GM12875 (cell line): ENCODE measurements at regions not wholly inside any gene's neighbourhood (a gene's known extent, or its start where the extent isn't known, plus 50 kb on each side); places are given as distances from the start of the nearest gene placed in this dataset.

Experiments used
- H3K4me3 ChIP-seq: one replicate; pipeline ENCODE4 v1.5.1; 2011; ENCODE audit warnings: low read depth, low read length, control low read depth
- CTCF ChIP-seq: IDR thresholded peaks from 2 replicates; pipeline ENCODE4 v1.5.1; 2011; ENCODE audit warnings: low read depth, mild to moderate bottlenecking, control low read depth, inconsistent platforms, low read length, moderate library complexity, borderline replicate concordance; ENCODE audit not compliant: insufficient read depth

GRCh38 chr7:17212188-17212587 is 86.3 kb upstream of the AHR start:
- no peak for TF ChIP-seq CTCF
- H3K4me3 ChIP-seq: no peak overlapping the region

- TF ChIP-seq CTCF: no peak
- H3K4me3 ChIP-seq: no peak overlapping the region
These were observed 70.5 kb upstream of the AHR start for GRCh38 chr7:17227766-17228490.

- TF ChIP-seq CTCF: no peak
- no peak overlapping the region for H3K4me3 ChIP-seq
These were observed 69.2 kb upstream of the AHR start for GRCh38 chr7:17229228-17229627.

- no peak for TF ChIP-seq CTCF
- H3K4me3 ChIP-seq: no peak overlapping the region
These were observed 68.2 kb upstream of the AHR start for GRCh38 chr7:17230099-17230807.

GRCh38 chr7:17233603-17234002 is 64.8 kb upstream of the AHR start:
- H3K4me3 ChIP-seq: no peak overlapping the region

GRCh38 chr7:17234030-17234397 is 64.4 kb upstream of the AHR start:
- H3K4me3 ChIP-seq: no peak overlapping the region
- TF ChIP-seq CTCF: no peak

More at GRCh38 chr7:17233603-17234002, 64.8 kb upstream of the AHR start:
- no peak for TF ChIP-seq CTCF

GRCh38 chr7:17234398-17235031 is 63.9 kb upstream of the AHR start:
- no peak for TF ChIP-seq CTCF
- H3K4me3 ChIP-seq: no peak overlapping the region
